ENCODE measurements at regions not wholly inside any gene's neighbourhood (a gene's known extent, or its start where the extent isn't known, plus 50 kb on each side); places are given as distances from the start of the nearest gene placed in this dataset.

DNA sequence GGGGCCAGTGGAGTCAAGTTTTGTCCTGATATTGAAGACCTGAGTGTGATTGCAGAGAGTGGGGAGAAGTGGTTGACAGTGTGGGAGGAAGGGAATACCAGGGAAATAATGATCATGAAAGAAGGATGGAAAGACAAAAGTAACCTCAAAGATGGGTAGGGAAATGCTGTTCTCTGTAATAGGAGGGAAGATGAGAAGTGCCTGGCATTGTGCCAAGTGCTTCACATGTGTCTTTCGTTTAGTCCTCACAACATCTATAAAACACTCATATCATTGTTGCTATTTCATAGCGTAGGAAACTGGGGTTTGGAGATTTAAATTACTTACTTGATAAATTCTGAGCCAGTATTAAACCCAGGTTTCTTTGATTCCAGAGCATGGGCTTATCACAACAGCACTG, 472.3 kb downstream of the LRRC70 start:
- TF ChIP-seq CTCF (IDR thresholded peaks at IDR 0.05 in 4 of 5, conservative IDR thresholded peaks at IDR 0.05 in 1 of 5) (no peak), POLR2A (IDR thresholded peaks at IDR 0.05) (no peak)
